ENCODE measurements at regions not wholly inside any gene's neighbourhood (a gene's known extent, or its start where the extent isn't known, plus 50 kb on each side); places are given as distances from the start of the nearest gene placed in this dataset.

- in situ Hi-C loops (cut with HindIII; ENCODE audit: low sequenced_read_pairs) = no loop called here
These were observed 607.0 kb downstream of the BCL11B start for GRCh38 chr14:98665007-98665406.

DNA sequence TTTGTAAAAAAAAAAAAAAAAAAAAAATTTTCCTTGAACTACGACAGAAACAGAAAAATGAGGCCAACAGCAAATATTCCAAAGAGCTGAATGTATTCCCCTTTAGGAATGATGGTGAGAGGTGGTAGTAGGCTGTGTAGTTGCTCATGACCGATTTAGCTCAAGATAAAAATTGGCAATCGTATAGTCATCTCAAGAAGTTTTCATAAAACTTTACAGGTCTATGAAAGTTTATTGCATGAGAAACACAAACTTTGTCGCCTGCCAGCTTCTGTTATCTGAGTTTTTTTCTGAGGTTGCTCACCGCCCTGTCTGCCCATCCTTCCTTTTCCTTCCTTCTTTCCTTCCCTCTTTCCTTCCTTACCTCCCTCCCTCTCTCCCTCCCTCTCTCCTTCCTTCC lies 605.5 kb downstream of the BCL11B start:
- in situ Hi-C loops (cut with HindIII; ENCODE audit: low sequenced_read_pairs) = no loop called here

- in situ Hi-C loops (cut with HindIII; ENCODE audit: low sequenced_read_pairs) = no loop called here
These were observed 590.0 kb downstream of the BCL11B start for GRCh38 chr14:98682033-98682432.

DNA sequence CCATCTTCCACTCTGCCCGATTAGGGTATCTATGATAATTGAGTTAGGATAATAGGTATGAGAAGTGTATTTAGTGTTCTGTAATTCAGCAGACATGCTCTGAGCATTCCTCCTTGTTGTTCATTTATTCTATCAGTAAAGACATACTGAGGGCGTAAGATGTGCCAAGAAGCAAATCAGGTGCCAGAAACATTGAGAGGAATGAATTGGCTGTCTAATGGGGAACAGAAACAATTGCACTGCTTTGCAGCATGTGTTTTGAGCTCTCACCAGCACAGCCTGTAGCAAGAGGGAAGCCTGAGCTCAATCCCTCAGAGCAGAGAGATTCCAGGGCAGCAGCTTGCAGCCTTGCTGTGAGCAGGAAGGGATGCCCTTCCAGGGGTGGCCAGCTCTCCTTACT lies 589.3 kb downstream of the BCL11B start:
- in situ Hi-C loops (cut with HindIII; ENCODE audit: low sequenced_read_pairs) = no loop called here

GRCh38 chr14:98684468-98684867 lies 587.5 kb downstream of the BCL11B start:
- in situ Hi-C loops (cut with HindIII; ENCODE audit: low sequenced_read_pairs) = no loop called here

- in situ Hi-C loops (cut with HindIII; ENCODE audit: low sequenced_read_pairs) = no loop called here
These were observed 586.3 kb downstream of the BCL11B start for GRCh38 chr14:98685725-98686124.

DNA sequence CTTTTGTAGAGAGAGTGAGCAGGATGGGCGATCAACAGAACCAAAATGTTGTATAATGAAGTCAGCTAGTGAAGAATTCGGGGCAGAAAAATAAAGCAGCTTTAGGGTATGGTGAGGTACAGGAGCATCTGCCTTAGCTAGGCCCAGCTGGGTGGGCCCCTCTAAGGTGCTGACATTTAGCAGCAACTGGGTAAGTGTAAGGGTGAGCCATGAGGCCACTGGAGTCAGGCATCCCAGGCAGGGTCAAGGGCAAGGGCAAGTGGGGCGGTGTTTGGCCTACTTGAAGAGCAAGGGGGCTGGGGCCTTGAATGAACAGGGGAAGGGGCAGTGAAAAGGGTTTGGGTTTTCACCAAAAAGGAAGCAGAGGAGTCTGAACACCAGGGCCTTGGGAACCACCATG lies 583.6 kb downstream of the BCL11B start:
- in situ Hi-C loops (cut with HindIII; ENCODE audit: low sequenced_read_pairs) = no loop called here

- in situ Hi-C loops (cut with HindIII; ENCODE audit: low sequenced_read_pairs) = no loop called here
These were observed 582.0 kb downstream of the BCL11B start for GRCh38 chr14:98689951-98690350.

DNA sequence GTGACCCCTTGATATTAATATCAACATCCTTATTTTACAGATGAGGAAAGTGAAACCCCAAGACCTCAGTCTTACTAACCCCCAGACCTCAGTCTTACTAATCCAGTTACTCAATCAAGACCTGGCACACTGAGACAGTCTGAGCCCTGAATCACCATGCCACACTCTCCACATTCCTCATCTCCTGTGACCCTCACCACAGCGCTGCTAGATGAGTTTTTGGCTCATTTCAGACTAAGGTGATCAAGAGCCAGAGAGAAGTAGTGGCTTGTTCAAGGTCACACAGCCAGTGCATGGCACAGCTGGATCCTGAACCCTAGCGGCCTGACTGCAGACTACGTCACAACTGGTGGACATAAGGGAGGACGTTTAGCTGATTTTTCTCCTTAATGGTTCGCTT lies 579.2 kb downstream of the BCL11B start:
- in situ Hi-C loops (cut with HindIII; ENCODE audit: low sequenced_read_pairs) = no loop called here

GRCh38 chr14:98694541-98694940 lies 577.5 kb downstream of the BCL11B start:
- in situ Hi-C loops (cut with HindIII; ENCODE audit: low sequenced_read_pairs) = no loop called here

DNA sequence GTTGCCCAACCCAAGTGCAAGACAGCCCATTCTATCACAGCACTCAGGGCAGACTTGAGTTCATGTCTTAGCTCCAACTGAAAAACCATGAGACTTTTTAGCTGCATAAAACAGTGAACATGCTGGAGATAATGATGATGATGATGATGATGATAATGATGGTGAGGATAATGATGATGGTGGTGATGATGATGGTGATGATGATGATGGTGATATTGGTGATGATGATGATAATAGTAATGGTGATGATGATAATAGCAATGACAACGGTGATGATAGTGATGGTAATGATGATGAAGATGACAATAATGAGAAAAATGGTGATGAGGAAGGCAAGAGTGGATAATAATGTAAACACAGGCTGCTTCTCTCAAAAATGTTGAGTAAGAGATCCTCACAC lies 576.2 kb downstream of the BCL11B start:
- in situ Hi-C loops (cut with HindIII; ENCODE audit: low sequenced_read_pairs) = no loop called here

DNA sequence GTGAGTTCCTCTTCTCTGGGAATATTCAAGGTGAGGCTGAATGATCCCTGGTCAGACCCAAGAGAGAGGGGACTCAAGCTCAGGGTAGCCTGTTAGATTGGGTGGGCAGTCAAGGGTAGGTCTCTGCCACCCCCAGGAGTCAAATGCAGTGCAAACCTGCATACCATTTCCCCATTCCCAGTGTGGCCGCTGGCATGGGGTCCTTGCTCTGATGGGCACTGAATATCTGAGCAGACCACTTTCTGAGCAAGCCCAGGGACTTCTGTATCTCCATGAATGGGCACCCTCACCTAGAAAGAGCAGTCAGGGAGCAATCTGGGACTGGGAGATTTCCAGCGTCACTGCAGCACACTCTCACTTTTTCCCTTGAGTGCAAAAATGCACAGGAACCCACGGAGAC lies 573.7 kb downstream of the BCL11B start:
- in situ Hi-C loops (cut with HindIII; ENCODE audit: low sequenced_read_pairs) = no loop called here

DNA sequence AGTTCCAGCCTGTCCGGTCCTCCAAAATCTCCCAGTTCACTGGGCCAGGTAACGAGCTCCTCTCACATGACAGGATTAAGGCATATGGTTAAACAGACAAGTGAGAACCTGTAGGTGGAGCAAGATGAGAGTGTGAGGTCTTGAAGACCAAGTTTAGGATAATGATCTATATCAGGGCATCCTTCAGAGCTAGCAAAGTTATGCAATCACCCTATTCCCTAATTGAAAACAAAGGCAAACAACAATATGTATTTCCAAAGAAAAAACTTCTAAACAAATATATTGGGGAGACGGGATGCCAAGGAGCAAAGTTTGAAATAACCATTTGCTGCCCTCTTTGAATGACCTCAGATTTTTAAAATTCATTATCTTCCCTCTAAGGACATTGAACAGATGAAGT lies 571.2 kb downstream of the BCL11B start:
- in situ Hi-C loops (cut with HindIII; ENCODE audit: low sequenced_read_pairs) = no loop called here

DNA sequence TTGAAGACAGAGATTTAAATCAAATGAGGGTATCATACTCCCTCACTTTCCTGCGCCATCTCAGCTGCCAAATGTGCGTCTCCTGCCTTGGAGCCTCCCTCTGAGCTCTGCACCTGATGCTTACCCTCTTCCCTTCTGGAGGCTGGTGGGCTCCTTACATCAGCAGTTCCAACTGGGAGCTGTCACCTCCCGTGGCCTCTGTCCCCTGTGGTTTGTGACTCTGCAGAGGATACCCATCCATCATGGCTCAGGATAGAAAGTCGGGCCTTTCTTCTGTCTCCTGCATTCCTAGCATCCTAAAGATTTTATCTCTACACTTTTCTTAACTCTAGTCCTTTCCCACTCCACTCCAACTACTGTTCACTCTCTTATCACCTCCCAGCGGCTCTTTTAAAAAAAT lies 570.6 kb downstream of the BCL11B start:
- in situ Hi-C loops (cut with HindIII; ENCODE audit: low sequenced_read_pairs) = no loop called here

GRCh38 chr14:98704441-98704840 lies 567.6 kb downstream of the BCL11B start:
- in situ Hi-C loops (cut with HindIII; ENCODE audit: low sequenced_read_pairs) = no loop called here

- in situ Hi-C loops (cut with HindIII; ENCODE audit: low sequenced_read_pairs) = no loop called here
These were observed 566.1 kb downstream of the BCL11B start for GRCh38 chr14:98705871-98706300.

GRCh38 chr14:98707522-98707921 lies 564.5 kb downstream of the BCL11B start:
- in situ Hi-C loops (cut with HindIII; ENCODE audit: low sequenced_read_pairs) = no loop called here

GRCh38 chr14:98708555-98708954 lies 563.4 kb downstream of the BCL11B start:
- in situ Hi-C loops (cut with HindIII; ENCODE audit: low sequenced_read_pairs) = no loop called here

- in situ Hi-C loops (cut with HindIII; ENCODE audit: low sequenced_read_pairs) = no loop called here
These were observed 560.5 kb downstream of the BCL11B start for GRCh38 chr14:98711453-98711852.

DNA sequence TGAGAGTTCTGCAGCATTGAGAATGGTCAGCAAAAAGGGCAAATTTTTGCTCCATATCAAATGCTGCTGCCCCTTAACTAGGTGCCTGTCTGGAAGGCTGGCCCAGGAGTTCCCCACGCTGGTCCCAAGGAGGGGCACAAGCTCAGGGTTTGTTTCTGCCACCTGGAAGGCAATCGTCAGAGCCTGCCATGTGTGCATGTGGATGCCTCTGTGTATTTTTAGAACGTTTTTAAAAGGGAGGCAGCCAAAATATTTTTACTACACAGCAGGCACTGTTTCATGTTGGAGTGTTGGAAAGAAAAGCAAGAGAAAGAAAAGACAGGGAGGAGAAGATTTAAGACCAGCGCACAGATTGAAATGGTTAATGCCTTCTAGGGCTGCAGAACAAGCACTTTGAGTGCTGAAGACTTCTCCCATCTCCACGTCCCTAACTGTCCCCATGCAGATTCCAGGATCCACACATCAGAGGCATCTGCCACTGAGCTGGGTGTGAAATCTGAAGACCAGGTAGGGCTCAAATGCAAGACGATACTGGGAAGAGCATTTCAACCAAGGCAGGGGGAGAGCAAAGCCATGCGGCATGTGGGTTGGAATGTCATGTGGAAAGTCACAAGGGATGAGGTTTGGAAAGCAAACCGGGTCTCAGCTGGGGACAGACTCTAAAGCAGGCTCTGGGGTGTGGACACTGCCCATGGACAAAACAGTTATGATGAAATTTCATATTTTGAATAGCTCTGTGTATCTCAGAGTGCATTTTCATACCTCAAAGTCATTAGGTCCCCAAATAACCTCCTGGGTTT lies 557.2 kb downstream of the BCL11B start:
- in situ Hi-C loops (cut with HindIII; ENCODE audit: low sequenced_read_pairs) = no loop called here

DNA sequence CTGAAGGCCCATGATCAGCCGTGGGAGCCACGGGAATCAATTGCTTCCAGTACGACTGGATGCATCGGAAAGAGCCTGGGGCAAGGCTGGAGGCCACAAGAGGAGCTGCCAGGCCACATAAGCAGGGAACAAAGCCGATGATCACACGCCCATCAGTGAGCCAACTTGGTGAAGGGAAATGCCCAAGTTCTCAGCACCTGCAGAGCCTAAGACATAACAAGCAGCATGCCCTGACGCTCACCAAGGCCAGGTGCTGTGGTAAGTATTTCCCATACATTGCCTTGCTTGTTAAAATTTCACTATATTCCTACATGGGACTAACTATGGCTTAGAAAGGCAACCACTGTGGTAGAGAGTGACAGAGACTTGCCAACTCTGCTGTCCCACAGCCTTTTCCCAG lies 555.9 kb downstream of the BCL11B start:
- in situ Hi-C loops (cut with HindIII; ENCODE audit: low sequenced_read_pairs) = no loop called here

DNA sequence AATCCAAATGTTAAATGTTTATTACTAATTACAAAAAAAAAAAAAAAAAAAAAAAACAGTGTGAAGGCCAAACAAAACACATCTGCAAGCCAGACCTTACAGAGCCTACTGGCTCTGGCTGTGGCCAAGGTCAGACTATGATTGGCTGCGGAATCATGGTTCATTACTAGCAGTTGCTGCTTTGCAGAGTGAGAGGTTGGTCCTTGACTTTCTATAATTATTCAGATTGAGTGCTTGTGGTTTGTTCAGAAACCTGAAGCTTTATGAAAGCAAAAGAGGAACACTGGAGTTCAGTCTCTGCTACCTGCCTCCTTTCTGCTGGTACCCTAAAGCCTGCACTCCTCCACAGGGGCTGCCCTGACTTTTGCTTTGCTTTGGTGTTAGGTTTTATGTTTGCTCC lies 550.9 kb downstream of the BCL11B start:
- in situ Hi-C loops (cut with HindIII; ENCODE audit: low sequenced_read_pairs) = no loop called here

DNA sequence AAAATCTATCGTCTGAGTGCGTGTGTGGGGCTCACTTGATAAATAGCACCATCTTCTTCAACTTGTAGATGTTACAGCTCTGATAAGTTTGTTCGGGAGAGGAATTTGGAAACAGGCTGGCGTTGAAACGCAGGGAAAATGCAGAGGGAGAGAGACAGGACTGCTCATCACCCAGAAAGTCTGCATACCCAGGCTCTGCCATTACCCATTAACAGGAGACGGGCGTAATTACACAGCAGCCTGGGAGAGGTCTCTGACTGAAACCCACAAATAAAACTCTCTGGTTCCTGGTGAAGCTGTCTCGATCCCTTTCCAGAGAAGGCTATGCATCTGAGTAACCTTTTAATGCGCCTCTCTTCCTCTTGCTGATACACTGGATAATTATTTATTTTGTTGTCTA lies 547.3 kb downstream of the BCL11B start:
- in situ Hi-C loops (cut with HindIII; ENCODE audit: low sequenced_read_pairs) = no loop called here
